ENCODE measurements at regions not wholly inside any gene's neighbourhood (a gene's known extent, or its start where the extent isn't known, plus 50 kb on each side); places are given as distances from the start of the nearest gene placed in this dataset.

DNA sequence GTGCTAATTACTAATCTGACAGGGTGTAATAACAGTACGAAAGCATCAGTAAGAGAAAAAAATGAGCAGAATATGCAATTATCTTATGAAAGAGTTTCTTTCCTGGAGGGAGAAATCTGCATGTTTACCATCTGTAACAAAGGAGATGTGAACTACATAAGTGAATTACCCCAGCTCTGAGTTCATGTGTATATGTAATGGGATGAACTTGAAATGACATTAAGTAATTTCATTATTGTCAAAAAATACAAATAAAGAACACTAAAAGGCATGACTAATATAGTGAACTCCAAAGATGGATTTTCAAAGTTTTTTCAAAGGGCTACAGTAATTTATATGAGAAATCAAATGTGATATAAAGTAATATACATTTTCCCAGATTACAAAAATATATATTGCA lies 944.0 kb downstream of the MAT2B start:
- DNase-seq (ENCODE audit: low read depth, low spot score), result no peak
- in situ Hi-C loops (cut with HindIII; ENCODE audit: low pct_unique_long_range_greater_than_20kb, low sequenced_read_pairs), result no loop called here

DNA sequence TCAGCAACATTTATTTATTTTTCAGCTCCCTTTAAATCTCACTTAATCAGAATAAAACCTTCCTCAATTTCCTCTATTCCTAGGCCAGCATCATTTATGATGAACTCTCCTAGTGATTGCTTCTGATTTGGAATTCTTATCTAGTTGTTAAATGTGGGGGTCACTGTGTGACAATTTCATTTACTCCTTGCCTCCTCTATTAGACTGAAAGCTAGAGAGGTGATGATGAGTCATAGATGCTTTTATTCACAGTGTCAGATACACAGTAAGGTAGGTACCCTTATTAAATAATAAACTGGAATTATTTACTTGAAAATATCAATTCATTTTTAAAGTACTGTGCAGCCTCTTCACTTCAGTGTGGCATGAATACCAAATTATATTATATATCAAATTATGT lies 960.6 kb downstream of the MAT2B start:
- in situ Hi-C loops (cut with HindIII; ENCODE audit: low pct_unique_long_range_greater_than_20kb, low sequenced_read_pairs), result no loop called here
- no peak for DNase-seq (ENCODE audit: low read depth, low spot score)

DNA sequence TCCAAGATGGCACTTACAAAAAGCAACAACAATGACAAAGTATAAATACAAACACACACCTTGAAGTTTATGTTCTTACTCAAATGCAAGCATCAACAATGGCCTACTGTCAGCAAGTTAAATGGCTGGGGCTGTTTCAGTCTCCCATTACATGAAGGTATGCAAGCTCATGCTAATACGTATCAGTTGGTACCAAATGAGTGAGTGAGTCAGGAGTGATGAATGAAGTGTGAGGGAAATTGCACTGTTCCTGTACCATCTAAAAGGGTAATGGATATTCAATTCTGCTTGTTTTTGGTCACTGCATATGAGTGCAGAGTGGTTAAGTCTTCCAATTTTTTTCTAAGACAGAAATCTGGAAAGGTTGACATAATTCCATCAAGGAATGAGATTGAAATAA lies 964.9 kb downstream of the MAT2B start:
- in situ Hi-C loops (cut with HindIII; ENCODE audit: low pct_unique_long_range_greater_than_20kb, low sequenced_read_pairs), result no loop called here
- no peak for DNase-seq (ENCODE audit: low read depth, low spot score)

DNA sequence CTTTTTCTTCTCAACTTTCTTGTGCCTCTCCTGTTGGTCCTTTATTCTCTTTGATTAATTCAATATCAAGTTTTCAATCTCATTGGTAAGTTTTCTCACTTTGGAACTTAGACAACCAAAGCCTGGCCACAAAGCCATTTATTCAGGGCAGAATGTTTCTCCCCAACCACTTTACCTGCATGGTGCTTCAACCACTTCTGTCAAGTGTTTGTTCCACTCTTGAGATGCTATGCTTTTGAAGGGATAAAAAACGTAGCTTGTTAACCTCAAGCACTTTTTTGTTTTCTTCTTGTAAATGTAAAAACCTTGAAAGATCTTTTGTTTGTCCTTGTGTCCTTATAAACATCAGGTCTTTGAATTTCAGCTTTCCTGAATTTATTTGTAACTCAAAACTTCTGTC lies 966.7 kb downstream of the MAT2B start:
- DNase-seq (ENCODE audit: low read depth, low spot score), result no peak
- in situ Hi-C loops (cut with HindIII; ENCODE audit: low pct_unique_long_range_greater_than_20kb, low sequenced_read_pairs), result no loop called here

DNA sequence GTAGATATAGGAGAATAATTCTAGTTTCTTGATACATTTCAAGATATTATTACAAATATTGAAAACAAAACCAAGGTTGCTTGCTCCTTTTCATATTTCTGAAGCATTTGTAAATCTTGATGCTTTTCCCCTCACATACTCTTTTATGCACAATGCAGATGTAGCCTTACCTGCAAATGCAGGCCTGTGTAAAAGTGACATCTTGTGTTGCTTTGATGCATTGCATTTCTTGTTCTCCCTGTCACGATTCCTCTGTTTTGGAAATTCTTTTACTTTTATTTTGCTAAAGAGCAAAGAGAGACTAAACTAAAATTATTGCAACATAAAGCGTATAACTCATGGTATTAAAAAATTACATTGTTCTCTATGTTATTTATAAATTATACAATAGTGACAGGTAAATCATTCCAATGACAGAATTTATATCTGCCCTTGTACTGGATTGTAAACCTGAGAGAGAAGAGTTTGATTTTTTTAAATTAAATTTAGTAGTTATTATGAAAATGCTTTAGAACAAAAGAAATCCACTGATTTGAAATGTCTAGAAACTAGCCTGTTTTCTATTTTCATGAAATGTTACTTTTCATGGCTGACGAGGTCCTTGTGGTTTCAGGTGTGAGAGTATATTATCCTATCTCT lies 970.0 kb downstream of the MAT2B start:
- DNase-seq (ENCODE audit: low read depth, low spot score), result peak; percentile 55
- in situ Hi-C loops (cut with HindIII; ENCODE audit: low pct_unique_long_range_greater_than_20kb, low sequenced_read_pairs), result no loop called here

DNA sequence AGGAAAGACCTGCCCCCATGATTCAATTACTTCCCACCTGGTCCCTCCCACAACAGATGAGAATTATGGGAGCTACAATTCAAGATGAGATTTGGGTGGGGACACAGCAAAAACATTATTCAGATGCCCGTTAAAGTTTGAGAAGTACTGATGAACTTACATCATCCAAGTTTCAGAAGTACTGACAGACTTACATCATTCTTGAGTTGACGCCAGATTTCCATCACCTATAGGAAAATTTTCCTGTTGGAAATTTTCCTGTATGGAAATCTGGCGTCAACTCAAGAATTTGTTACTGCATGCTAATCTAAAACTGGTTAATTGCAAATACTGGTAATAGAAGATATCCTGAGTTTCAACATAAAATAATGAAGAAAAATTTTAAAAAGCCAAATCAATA lies 975.9 kb downstream of the MAT2B start:
- no peak for DNase-seq (ENCODE audit: low read depth, low spot score)
- in situ Hi-C loops (cut with HindIII; ENCODE audit: low pct_unique_long_range_greater_than_20kb, low sequenced_read_pairs), result no loop called here

DNA sequence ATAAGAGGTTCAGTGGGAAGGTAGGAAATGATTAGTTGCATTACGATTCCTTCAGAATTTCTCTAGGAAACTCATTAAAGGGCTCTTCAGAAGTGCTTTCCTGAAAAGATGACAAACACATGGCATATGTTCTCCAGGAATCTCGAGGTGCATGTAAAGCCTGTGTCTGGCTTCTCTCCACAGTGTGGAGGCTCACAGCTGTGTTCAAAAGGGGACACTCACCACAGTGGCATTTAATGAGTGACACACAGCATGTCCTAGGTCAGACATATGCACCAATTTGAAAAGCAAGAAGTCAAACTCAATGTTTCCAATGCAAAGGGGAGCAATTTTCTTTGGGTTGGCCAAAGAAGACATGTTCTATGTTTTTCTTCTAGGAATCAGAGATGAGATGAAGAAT lies 976.9 kb downstream of the MAT2B start:
- in situ Hi-C loops (cut with HindIII; ENCODE audit: low pct_unique_long_range_greater_than_20kb, low sequenced_read_pairs), result no loop called here
- DNase-seq (ENCODE audit: low read depth, low spot score), result no peak

DNA sequence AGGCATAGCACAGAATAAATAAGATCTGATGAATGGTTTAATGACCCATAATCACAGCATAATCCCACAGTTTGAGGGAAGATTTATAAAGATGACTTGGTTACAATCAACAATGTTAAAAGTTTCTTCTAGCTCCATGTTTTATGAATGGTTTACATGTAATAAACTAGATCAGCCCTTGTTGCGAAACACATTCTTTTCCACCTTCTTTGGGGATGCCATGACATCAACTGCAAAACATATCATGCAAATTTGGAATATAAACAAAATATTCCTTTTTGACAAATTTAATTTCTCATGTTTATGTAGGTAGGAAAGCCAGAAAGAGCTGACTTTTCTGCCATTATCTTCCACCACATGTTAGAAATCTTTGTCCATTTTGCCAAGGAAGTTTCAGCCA lies 979.5 kb downstream of the MAT2B start:
- DNase-seq (ENCODE audit: low read depth, low spot score), result no peak

DNA sequence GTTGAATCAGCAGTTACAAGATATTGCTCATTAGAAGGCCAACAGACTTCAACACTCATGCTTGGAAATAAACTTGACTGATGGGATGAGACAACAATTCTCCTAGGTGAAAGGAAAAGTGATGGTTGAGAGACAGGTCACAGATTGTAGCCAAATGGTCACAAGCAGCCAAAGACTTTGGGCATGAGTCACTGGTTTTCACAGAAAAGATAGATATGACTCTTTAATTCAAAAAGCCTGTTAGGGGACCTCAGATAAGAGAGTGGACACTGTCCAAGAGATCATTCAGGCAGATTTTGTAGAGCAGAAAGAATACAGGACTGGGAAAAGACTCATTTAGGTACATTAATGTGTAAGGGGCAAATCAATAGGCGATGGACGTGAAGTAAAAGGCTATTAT lies 982.5 kb downstream of the MAT2B start:
- DNase-seq (ENCODE audit: low read depth, low spot score), result no peak
- in situ Hi-C loops (cut with HindIII; ENCODE audit: low pct_unique_long_range_greater_than_20kb, low sequenced_read_pairs), result no loop called here

More for the DNA sequence above, 979.5 kb downstream of the MAT2B start:
- in situ Hi-C loops (cut with HindIII; ENCODE audit: low pct_unique_long_range_greater_than_20kb, low sequenced_read_pairs), result no loop called here

DNA sequence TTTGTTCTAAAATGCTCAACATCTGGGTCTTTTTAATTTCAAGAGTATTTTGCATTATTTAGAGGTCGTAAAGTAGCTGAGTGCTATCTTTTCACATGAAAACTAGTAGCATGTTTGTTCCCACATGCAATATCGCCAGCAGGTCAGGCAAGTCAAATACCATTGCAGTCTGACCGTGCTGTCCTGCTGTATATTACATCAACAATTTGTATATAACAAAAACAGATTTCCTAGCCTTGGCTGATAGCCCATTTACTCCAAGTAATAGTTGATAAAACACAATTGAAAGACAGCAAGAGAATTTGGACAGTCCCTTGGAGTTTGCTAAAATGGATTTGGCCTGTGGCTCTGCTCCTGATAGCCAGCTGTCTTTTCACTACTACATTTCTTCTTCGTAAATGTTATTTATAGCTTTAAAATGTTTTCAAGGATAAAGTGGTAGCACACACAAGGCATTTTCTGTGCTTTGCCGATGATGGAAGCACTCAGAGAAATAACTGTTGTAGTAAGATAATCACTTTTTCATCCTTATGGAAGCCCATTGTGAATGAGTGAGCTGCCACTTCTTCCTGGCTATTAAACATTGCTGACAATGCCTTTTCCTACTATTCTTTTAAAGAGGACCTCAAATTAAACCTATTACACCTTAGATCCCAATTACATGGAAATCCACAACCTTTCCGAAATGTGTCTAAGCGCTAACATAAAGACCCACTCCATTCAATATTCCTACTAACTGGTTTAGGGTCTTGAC lies 992.1 kb downstream of the MAT2B start:
- in situ Hi-C loops (cut with HindIII; ENCODE audit: low pct_unique_long_range_greater_than_20kb, low sequenced_read_pairs), result no loop called here
- no peak for DNase-seq (ENCODE audit: low read depth, low spot score)

DNA sequence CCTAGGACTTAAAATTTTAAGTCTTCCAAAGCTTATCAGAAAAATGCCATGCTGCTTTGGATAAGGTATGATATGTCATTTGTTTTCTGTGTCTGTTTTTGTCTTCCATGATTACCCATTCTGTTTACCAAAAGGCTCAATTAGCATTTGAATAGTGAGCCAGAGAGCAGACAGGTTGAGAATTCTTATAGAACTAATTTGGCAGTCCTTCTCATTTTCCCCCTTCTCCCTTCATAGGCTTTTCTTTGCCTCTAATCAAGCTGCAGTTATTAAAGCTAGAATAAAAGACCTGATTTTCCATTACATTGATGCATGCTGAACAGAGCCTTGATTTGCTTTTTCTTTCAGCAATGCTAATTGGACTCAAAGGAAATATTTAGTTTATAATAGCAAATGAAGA lies 993.0 kb downstream of the MAT2B start:
- no peak for DNase-seq (ENCODE audit: low read depth, low spot score)
- in situ Hi-C loops (cut with HindIII; ENCODE audit: low pct_unique_long_range_greater_than_20kb, low sequenced_read_pairs), result no loop called here

DNA sequence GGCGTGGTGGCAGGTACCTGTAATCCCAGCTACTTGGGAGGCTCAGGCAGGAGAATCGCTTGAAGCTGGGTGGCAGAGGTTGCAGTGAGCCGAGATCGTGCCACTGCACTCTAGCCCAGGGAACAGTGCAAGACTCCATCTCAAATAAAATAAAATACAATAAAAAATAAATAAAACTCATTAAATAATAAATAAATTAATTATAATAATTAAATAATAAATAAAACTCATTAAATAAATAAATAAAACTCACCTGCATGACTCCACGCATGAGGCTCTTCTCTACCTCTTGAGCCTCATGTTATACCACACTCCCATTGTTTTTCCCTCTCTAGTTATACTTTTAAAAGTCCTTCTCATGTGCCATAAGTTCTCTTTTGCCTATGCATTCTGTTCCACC lies 995.4 kb downstream of the MAT2B start:
- no peak for DNase-seq (ENCODE audit: low read depth, low spot score)
- in situ Hi-C loops (cut with HindIII; ENCODE audit: low pct_unique_long_range_greater_than_20kb, low sequenced_read_pairs), result no loop called here

DNA sequence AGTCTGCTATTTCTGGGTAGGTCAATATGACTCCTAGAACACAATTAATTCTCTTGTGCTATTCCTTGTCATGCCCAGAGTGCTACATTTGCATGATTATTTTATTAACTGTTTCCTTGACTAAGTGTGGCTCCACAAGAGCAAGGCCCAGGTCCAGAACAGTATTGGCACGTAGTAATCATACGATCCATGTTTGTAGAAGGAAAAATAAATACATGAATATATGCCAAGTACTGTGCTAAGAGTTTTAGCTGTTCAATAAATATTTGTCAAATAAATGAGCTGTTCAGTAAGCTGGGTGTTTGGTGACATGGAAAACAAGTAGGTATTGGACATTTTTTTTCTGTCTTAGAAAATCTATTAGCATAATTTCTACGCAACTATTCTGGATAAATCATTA lies 995.9 kb downstream of the MAT2B start:
- DNase-seq (ENCODE audit: low read depth, low spot score), result no peak
- in situ Hi-C loops (cut with HindIII; ENCODE audit: low pct_unique_long_range_greater_than_20kb, low sequenced_read_pairs), result no loop called here

DNA sequence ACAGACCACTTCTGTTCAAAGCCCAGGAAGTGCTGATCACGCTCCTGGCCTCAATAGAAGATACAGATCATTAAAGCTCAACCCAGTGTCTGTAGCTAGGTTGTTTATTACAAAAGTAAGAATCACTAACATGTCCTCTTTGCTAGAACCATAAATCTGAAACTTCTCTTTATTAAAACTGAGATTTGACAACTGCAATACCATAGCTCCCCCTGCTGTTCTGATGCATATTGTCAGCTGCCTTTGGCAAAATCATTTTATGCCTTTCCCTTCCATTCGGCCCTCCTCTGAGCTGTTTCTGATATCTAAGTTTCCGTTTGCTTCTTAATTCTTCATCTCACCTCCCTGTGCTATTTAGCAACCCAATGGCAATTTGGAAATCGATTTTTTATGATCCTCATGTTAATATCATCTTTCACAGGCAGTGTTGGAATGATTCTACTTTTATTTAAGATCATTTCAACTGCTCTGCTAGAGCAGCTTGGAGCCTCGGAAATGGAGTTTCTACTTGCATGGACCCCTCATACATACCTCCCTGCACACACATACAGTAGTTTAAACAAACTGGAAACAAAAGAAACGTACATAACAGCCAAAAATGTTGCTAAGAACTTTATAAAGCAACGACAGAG lies 998.8 kb downstream of the MAT2B start:
- DNase-seq (ENCODE audit: low read depth, low spot score), result peak; percentile 72
- in situ Hi-C loops (cut with HindIII; ENCODE audit: low pct_unique_long_range_greater_than_20kb, low sequenced_read_pairs), result no loop called here

DNA sequence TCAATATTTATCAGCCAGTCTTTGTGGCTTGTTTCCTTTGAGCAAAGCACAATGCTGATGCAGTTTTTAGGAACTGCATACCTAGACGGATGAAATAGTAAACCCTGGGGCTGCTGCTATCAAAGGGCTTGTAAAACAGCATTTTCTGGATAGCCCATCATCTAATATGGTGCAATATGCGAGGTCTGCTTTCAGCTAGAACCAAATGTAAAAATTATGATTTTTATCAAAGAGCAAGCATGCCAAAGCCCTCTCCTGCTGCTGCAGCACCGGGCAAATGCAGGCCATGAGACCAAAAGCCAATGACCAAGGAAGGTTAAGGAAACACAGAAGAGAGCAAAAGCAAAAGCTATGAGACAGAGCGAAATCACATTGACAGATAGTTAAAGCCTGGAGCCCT lies 1000.4 kb downstream of the MAT2B start:
- no peak for DNase-seq (ENCODE audit: low read depth, low spot score)
- in situ Hi-C loops (cut with HindIII; ENCODE audit: low pct_unique_long_range_greater_than_20kb, low sequenced_read_pairs), result no loop called here

DNA sequence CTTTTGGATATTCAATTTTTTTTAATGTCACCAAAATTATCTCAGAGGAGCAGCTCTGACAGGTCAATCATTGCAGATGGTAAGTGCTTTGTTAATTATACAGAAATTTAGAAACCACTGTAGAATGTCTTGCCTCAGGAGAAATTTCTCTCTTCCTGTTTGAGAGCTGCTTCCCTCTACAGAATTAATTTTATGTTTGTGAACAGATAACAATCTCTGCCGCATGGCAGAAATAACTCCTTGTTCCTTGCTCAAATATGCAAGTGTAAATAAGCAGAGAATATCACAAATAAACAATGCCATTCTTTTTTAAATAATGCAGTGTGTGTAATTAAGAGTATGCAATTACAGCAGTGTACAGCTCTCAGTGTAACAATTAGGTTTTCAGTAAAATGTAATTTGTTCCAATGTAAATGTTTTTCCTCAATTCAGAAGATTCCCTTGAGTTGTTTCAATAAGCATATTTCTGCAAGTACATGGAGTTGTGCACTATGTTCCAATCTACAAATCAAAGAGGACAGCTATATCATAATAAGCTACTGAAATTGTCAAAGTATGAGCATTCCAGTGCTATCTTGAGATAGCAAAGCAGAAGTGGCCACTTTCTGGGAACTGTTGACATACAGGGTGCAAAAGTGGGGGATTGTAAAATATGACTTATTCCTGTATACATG lies 1012.8 kb downstream of the MAT2B start:
- in situ Hi-C loops (cut with HindIII; ENCODE audit: low pct_unique_long_range_greater_than_20kb, low sequenced_read_pairs), result no loop called here
- no peak for DNase-seq (ENCODE audit: low read depth, low spot score)

DNA sequence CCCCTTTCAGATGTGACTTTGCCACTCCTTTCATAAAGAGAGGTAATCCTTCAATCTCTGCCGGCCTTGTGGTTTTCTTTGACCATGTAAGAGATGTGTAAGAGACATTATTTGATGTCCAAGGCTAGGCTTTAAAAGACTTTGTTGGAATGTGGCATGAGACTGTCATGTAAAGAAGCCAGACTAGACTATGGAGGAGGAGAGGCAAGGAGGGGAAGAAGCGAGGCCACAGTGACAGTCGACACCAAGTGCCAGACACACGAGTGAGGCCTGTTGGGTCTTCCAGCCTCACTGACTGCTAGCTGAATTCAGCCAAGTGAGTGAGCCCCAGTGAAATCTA lies 1013.3 kb downstream of the MAT2B start:
- no peak for DNase-seq (ENCODE audit: low read depth, low spot score)

DNA sequence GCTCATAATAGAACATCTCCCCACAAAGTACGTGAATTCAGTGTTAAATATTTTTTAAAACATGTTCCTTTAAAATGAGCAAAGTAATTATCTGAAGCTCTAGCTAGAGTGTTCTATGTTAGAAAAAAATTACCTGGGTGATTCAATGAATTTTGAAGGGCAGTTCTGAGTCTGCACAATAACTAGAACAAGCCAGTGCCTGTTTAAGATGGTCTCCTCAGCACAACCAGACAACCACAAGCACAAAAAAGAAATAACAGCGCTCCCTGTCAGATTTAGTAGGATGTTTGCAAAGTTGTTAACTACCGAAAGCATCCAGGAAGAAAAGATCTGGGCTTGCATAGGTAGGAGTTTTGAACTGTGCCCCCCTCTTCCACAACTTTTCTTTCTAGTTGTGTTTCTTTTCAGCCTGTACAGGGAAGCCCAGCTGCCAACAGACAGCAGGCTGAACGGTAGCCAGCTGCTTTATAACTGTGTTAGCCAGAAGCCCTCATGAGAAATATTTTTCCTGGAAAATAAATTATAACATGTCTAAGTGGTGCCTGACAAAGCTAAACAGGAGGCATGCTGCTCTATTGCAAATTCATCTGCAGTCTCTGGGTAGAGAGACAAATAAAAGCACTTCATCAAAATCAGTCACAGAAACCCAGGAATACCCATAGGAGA lies 1026.9 kb downstream of the MAT2B start:
- no peak for DNase-seq (ENCODE audit: low read depth, low spot score)
- in situ Hi-C loops (cut with HindIII; ENCODE audit: low pct_unique_long_range_greater_than_20kb, low sequenced_read_pairs), result no loop called here

More for the DNA sequence above, 1013.3 kb downstream of the MAT2B start:
- in situ Hi-C loops (cut with HindIII; ENCODE audit: low pct_unique_long_range_greater_than_20kb, low sequenced_read_pairs), result no loop called here

All from SK-MEL-5 (cell line).